NB4 (cell line): ENCODE measurements at regions not wholly inside any gene's neighbourhood (a gene's known extent, or its start where the extent isn't known, plus 50 kb on each side); places are given as distances from the start of the nearest gene placed in this dataset.

Experiments
- CTCF ChIP-seq: IDR thresholded peaks from one replicate; pipeline ENCODE4 v1.5.1; 2012; ENCODE audit warnings: low read depth, low read length
- MAX ChIP-seq: IDR thresholded peaks from 2 replicates; pipeline ENCODE4 v1.6.1; 2011; ENCODE audit warnings: low read depth, low read length
- POLR2A ChIP-seq: IDR thresholded peaks from 2 replicates; pipeline ENCODE4 v1.6.1; 2011; ENCODE audit warnings: mild to moderate bottlenecking; ENCODE audit not compliant: insufficient read length; ENCODE audit errors: extremely low read depth

GRCh38 chr9:12183321-12183720 is 509.9 kb upstream of the TYRP1 start:
- no peak for TF ChIP-seq POLR2A
- TF ChIP-seq CTCF = no peak
- TF ChIP-seq MAX = no peak
